GM21447 (cell line): ENCODE measurements at regions not wholly inside any gene's neighbourhood (a gene's known extent, or its start where the extent isn't known, plus 50 kb on each side); places are given as distances from the start of the nearest gene placed in this dataset.

Experiments used
- ATAC-seq: cut with Tn5 transposase; IDR thresholded peaks from one replicate; pipeline ENCODE4 v1.9.1; 2021; ENCODE audit not compliant: unreplicated experiment

DNA sequence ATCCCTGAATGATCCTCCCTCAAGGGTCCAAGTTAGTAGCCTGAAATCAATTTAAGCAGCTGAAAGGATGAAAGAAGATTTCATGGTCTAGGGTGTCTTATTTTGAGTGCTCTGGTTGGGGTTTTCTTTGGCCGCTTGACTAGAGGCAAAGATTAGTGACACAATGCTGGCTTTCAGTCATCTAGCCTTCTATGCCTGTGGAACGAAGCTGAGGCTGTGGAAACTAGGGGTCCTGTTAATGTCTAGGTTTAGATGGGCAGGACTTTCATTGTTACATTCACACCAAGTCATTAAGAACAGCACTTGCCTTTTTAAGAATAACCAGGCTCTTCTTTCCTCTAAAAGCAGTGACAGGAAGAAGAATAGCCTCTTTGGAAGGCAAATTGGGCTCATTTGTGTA, 253.8 kb upstream of the E2F7 start:
- no peak for ATAC-seq

- ATAC-seq: no peak
Observed at GRCh38 chr12:77315407-77315806, 250.0 kb upstream of the E2F7 start.

DNA sequence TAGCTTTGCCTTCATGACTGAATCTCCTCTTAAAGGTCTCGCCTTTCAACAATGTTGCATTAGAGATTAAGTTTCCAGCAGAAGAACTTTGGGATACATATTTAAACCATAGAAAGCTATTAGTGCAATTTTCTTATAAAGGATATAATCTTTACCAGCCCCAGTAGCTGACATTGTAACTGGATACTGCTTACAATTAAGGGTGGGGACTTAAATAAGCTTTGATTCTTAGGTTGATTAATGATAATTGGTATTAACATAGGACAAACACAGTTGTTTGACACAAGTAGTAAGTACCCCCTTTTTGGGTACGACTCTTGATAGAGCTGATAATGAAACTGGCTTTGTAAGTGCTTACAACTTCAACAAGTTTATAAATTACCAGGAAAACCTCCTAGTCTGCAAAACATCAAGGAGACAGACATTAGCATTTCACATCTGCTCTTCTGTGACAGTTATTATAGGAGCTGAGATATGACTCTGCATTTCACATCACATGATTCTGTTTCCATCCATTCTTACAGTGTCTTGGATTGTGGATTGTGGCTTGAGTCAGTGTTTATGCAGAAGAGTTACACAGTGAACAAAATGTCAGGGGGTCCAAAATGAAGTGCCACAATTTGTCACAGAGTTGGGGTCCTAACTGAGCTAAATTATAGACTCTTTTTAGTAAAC, 249.1 kb upstream of the E2F7 start:
- no peak for ATAC-seq

GRCh38 chr12:77308056-77308455, 242.7 kb upstream of the E2F7 start:
- ATAC-seq: no peak

DNA sequence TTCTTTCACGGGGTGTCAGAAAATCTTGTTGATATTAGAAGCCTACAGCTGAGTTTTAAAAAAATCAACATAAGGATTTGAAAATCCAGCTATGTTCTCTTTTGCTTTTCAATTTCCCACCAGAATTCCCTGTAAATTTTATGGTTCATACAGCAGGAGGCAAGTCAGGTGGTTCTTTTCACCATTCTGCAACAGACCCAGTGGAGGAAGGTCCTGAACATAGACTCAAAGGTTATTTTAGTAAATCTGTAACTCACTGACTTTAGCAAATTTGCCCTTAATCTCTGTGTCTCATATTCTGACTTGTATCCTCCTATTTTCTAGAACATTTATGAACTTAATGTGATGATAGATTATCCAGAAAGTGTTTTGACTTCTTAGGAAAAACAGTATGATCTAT, 235.4 kb upstream of the E2F7 start:
- no peak for ATAC-seq

DNA sequence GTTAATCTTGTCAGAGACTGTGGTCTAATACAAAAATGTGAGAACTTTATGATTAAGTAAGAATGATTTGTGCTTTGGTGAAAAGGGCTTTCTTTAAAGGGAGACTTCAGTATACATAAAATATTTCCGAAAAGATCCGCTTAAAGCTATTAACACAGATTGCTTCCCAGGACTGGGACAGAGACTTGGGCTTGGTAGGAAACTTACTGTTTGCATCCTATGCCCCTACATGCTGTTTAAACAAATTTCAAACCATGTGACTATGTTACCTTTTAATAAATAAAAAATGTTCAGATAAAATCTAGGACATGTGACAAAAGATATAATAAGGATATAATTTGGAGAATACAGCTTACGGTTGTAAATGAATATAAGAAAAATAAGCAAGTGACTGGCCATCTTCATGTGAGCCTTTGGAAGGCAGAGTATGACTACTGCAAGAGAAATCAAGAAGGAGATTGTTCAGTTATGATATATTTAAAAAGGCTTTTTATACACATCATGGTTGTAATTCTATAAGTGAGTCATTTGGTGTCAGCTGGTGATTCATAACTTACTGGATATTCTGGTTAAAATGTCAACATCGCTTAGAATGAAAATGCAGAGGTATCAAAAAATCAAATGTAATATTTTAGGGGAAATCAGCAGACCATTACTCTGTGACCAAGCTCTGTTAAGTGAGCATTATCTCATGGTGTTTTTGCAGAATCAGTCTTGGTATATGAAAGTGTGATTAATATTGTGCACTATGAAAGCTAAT, 234.7 kb upstream of the E2F7 start:
- no peak for ATAC-seq

DNA sequence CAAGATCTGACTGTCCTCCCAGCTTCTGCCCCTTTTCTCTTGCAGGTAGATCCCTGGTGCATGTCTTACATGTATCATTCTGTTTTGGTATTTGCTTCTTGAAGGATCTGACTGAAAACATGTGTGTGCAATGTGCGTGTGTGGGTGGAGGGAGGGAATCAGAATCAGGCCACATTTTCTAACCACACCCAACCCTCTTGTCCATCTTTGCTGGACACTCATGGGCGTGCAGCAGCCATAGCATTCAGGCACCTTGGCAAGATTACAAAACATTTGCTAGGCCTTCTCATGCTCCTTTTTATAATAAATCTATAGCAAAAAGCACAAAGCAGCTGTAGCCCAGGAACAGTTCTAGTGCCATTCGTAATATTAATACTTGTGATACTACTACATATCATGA, 233.6 kb upstream of the E2F7 start:
- no peak for ATAC-seq

GRCh38 chr12:77294016-77294415, 228.6 kb upstream of the E2F7 start:
- no peak for ATAC-seq

- ATAC-seq: no peak
Observed at GRCh38 chr12:77274926-77275325, 209.6 kb upstream of the E2F7 start.

DNA sequence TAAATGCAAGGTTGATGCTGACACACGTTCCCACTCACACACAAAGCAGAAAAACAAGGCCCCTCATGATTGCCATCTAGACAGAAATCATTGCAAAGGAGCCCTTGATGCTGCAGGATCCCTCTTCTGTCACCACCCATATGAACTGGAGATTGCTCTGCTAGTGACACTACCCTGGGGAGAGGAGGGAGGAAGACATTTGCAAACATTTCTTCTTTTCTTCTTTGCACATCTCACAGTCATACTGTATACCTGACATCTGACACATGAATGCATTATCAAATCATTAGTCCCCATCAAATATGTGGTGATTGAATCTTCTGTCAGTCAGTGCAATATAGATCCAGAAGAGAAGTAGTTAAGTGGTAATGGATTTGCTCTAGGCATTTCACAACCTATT, 208.5 kb upstream of the E2F7 start:
- ATAC-seq: no peak

DNA sequence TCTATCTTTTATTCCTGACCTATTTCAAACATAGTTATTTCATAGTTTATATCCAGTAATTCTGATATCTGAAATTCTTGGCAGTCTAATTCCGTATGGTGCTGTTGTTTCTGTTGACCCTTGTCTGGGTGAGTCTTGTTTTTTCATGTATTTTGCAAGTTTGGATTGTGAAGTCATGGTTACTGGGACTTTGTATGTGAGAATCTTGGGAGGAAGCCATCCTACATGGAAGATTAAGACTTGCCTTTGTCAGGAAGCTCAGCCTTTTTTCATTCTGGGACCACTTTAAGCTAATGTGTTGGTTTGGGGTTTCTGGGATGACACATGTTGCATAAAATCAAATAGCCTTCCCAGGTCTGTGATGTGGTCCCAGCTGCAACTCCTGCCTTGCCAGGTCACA, 191.6 kb upstream of the E2F7 start:
- ATAC-seq: no peak

DNA sequence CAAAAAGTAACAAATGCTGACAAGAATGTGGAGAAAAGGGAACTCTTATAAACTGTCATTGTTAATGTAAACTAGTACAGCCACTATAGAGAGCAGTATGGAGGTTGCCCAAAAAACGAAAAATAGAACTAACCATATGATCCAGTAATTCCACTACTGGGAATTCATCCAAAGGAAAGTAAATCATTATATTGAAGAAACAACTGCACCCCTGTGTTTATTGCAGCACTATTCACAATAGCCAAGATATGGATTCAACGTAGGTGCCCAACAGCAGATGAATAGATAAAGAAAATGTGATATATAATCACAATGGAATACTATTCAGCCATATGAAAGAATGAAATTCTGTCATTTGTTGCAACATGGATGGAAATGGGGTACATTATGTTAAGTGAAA, 188.0 kb upstream of the E2F7 start:
- no peak for ATAC-seq

DNA sequence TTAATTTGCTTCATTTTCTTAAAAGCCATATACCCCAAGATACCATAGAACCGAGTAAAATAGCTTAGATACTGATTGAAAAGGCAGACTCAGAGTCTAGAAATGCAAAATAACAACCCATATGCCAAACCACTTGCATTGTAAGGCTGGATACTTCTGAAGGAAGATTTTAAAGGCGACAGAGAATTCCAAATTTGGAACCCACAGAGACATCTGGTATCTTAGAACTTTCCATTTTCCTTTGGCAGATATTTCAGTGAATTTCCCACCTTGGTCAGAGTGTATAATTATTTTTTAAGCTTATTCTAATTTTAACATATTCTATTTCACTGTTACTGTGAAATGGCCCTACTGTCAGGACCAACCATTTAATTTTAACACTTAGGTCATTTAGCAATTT, 186.4 kb upstream of the E2F7 start:
- ATAC-seq: no peak

GRCh38 chr12:77249892-77250291, 184.5 kb upstream of the E2F7 start:
- ATAC-seq: no peak

- ATAC-seq: no peak
Observed at GRCh38 chr12:77248036-77248435, 182.7 kb upstream of the E2F7 start.

DNA sequence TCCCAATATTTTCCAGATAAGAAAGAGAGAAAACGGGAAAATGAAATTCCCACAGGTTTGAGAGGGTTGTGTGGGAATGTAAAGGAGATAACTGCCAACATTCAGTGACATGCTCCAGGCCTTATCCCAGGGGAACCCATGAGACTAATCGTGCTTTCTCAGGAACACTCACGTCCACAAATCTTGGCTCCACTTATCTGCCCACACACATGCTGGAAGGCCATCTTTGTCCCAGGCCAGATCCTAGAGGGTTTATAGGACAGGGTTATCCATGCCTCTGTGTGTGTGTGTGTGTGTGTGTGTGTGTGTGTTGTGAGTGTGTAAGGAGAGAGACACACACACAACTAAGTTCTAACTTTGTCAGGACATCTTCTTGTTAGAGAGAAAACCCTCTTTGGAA, 182.2 kb upstream of the E2F7 start:
- no peak for ATAC-seq

DNA sequence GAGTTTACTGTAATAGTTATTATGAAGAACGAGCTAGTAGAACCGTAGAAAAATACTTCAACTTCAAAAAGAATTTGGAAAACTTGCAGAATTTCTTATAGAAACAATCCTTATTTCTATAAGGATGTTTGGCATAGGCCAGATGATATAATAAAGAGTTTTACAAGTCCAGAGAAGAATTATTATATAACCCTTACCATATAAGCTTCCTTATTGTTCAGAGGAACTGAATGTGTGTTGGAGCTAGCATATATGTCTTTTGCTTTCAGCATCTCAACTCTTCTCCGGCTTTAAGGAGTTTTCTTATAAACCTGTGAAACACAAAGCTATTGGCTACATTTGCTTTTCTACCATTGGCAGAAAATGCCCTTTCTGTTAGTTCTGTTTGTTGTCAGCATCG, 178.0 kb upstream of the E2F7 start:
- no peak for ATAC-seq

- no peak for ATAC-seq
Observed at GRCh38 chr12:77239617-77240016, 174.2 kb upstream of the E2F7 start.

GRCh38 chr12:77238335-77238734, 173.0 kb upstream of the E2F7 start:
- no peak for ATAC-seq

GRCh38 chr12:77237896-77238295, 172.5 kb upstream of the E2F7 start:
- ATAC-seq: no peak

- ATAC-seq: no peak
Observed at GRCh38 chr12:77236066-77236465, 170.7 kb upstream of the E2F7 start.

GRCh38 chr12:77232045-77232444, 166.7 kb upstream of the E2F7 start:
- ATAC-seq: no peak

DNA sequence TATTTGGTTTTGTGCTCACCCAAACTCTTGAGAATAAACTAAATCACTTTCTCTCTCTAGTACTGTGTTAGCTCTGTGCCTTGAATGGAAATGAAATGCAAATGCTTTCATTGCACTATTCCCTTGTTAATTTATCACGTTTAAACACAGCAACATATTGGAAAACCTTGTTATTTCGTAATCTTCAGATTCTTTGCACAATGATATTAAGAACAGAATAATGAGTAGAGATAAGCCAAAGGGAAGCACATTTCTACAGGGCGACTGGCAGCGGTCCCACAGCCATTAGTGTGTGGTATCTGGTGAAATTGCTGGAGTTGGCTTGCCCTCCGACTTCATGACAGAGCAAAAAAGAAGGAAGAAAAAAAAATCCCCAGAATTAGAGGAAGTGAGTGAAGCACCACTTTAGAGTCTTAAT, 166.1 kb upstream of the E2F7 start:
- no peak for ATAC-seq
